Stimulated activated CD4-positive, alpha-beta T cell treated with anti-CD3 and anti-CD28 coated beads, Interleukin-2, amount 100 ng/mL, for 4 hours (primary cell): ENCODE measurements at regions not wholly inside any gene's neighbourhood (a gene's known extent, or its start where the extent isn't known, plus 50 kb on each side); places are given as distances from the start of the nearest gene placed in this dataset.

ENCODE experiments used
- DNase-seq: peaks from one replicate; pipeline ENCODE4 v3.0.0-alpha.2; 2020; ENCODE audit warnings: low read depth

DNA sequence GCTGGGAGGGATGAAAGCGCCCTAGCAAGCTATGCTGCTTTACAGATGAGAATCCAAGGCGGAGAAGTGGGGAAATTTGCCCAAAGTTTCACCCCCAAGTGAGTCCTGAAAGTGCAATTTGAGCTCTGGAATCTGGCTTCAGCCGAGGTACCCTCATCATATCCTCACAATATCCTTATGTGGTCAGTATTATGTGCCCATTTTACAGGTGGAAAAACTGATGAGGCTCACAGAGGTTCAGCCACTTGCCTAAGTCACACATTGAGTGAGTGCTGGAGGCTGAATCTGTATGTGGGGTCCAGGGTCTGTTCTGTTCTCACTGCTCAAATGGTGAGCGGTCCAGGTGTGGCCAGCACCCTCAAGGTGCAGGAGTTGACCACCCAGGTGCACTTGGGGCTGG, 85.3 kb downstream of the MATN1 start:
- DNase-seq, result no peak

DNA sequence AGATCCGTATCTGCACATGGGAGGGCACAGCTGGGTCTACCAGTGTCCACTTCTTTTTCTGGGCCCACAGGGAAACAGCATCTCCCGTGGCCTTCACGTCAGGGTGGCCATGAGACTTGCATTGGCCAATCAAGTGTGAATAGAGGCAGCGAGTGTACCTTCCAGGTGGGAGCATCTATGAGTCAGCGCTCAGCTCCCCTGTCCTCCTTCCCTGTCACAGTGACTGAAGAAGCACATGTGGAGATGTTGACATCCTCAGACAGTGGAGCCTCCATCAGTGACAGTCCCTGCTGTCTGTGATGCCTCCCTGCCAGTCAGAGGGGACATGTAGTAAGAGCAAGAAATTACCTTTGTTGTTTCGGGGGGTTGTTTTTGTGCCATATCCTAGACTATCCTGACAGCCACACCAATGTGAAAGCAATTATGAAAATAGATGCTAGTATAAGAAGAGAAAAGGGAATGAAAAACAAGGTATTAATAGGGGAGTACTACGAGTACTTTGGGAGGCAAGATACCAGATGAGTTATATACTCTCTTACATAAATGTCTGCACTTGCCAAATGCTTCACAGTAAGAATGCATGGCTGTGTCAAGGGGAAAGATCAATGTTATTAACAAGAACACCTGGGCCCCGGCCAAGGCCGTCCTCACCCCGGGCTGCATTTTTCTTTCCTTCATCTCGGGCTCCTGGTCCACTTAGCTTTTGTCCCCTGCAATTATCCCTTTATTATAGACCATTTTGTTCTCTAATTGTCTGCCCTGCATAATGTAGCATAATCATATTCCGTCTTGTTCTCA, 86.0 kb downstream of the MATN1 start:
- no peak for DNase-seq

DNA sequence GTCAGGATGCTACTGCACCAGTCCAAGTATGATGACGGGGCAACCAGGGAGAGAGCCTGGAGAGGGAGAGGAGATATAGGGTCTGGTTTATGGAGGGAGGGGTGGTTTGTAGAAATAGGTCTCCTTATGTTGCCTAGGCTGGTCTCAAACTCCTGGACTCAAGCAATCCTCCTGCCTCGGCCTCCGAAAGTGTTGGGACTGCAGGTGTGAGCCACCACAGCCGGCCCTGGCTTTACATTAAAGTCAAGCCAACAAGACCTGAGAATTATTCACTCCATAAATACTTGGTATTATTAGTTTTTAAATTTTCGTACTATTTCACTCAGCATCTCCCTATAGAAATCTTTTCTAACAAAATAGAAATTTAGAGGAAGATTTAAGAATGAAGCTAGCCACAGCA, 86.8 kb downstream of the MATN1 start:
- DNase-seq, result no peak

DNA sequence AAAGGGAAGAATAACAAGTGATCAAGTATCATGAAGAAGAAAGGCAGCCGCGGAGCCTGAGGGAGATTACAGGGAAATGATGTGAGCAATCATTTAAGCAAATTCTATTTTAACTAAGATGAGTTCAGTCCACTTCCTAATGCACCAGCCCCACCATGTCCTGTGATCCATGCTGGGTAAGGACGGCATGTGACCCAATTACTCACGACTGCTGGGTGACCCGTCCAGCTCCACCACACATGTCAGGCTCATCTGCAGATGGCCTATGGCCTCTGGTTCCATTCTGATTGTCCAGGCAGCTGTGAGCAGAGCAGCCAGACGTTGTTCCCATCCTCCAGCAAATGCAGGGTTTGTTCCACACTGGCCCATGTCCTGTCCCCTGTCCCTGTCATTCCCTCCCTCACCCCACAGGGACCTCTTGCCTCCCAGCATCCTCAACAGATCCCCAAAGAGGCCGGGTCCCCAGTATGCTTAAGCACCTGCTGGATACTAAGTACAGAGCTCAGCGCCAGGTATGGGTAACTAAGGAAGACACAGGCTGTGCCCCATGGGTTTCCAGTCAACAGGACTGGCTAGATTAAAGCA, 87.9 kb downstream of the MATN1 start:
- DNase-seq, result no peak

DNA sequence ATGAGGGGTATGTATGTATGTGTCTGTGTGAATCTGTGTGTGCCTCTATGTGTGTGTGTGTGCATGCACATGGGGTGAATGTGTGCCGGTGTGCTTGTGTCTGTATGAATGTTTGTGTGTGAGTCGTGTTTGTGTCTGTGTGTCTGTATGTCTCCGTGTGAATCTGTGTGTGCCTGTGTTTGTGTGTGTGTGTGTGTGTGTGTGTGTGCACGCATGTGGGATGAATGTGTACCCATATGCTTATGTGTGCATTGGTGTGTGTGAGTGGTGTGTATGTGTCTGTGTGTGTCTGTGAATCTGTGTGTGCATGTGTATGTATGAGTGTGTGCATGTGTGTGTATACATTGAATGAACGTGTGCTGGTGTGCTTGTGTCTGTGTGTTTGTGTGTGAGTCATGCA, 88.9 kb downstream of the MATN1 start:
- no peak for DNase-seq

DNA sequence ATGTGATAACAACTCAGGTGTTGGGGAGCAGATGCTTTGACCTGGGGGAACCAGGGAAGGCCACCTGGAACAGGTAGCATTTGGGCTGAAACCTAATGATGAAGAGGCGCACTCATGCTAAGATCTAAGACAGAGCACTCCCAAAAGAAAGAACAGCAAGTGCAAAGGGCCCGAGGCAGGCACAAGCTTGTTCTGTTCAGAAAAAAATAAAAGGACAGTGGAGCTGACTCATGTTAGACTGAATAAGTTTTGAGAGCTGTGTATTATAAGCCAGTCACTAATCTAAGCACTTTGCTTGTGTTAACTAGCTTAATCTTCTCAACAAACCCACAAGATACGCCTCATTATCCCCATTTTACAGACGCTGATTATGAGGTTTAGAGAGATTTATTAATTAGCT, 90.1 kb downstream of the MATN1 start:
- no peak for DNase-seq

DNA sequence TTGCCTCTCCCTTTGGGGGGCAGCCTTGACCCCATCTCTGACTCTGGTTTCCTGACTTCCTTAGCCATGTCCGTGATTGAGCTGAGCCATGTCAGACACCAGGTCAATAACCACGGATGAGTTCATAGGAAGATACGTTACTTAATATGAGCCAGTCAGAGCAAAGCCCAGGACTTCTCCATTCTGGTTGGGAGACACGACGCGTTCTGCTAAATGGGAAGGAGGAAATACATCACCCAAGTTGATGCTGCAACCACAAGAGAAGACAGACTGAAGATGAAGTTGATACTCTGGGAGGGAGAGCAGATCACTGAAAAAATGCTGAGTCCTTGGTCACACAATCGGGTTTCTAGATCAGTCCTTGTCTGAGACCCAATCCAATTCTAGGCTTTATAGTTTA, 90.9 kb downstream of the MATN1 start:
- no peak for DNase-seq

DNA sequence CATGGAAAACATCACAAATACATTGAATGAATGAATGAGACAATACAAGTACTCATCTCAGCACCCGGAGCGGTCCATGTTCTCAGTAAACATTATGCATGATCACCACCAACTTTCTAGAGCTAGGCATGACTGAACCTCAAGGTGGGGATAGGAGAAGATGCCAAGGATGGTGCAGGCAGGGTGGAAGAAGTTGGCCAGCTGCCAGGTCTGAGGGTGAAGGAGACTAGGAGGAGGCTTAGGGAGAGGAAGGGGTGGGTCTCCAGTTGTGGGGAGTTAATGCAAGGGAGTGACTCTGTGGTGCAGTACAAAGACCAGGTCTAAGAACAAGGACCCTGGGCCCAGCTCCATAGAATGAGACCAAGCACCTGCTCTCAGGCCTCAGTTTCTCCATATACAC, 91.7 kb downstream of the MATN1 start:
- no peak for DNase-seq

DNA sequence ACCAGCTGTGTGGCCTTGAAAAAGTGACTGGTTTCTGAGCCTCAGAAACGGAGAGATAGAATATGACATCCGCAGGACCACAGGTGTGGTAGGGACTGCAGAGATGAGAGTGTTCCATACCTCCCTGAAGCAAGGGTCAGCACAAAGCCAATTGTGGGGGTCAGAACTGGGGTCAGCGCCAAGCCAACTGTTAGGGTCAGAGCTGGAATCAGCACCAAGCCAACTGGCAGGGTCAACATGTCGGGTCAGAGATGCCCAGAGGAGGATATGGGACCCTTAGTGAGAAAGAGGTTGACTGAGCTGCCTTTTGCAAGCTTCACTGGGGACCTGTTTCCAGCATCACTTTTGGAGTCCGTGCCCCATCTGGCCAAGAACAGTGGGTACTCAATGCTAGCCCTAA, 93.9 kb downstream of the MATN1 start:
- DNase-seq, result no peak

DNA sequence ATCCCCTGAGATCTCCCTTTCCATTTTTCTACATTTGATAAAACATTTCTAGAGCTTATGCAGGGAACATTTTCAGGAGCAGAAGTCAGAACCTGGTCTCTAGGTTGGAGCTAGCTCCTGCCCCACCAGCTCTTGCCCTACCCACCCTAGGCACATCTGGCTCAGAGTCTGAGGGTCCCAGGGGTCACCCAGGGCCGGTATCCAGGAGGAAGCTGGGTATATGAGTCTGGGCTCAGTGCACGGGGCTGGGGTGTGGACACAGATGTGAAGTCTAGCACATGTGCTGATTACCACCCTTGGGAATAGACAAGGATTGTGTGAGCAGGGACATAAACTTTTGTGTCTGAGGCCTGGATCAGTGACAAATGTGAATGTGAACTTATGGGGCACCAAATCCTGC, 95.4 kb downstream of the MATN1 start:
- DNase-seq, result no peak

DNA sequence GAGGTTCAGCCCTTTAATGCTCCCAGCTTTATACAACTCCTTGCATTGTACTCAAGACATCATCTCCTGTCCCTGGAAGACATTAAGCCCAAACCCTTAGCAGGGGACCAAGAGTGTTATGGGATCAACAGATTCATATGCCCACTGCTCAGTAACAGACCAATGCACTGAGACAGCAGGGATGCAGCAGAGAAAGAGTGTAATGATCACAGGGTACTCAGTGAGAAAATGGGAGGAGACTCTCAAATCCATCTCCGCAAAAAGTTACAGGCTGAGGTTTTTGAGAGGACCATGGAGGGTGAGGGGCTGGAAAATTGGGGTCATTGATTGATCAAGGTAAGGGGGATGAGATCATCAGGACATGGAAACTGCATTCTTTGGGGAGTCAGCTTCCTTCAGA, 96.2 kb downstream of the MATN1 start:
- DNase-seq, result no peak

DNA sequence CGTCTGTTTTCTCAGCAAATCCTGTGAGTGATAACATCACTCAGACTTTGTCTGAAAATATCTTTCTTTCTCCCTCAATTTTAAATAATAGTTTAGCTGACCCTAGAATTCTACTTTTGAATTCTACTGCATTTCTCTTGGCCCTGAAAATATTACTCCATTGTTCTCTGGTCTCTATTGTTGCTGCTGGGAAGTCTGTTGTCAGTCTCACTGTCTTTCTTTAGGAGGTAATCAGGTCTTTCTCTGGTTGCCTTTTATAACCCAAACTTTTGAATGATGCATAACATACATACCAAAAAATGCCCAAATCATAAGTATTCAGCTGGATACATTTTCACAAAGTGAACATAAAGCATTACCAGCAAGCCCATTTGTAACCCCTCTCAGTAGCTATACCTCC, 100.0 kb downstream of the MATN1 start:
- DNase-seq, result no peak

DNA sequence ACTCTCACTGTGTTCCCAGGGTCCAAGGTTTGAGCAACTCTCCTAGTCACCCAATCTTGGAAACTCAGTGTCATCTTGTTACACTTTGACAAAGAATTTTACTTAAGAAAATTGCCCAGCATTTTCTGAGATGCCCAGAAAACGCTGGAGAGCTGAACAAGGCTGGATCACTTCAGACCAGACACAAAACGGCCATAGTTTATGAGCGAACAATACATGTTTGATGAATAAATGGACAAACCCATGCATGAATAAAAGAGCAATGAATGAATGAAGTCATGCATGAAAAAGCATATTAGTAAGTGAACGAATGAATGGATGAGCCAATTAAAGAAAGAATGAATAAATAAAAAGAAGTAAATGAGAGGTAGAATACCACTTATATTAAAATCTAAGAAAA, 103.8 kb downstream of the MATN1 start:
- DNase-seq, result no peak

DNA sequence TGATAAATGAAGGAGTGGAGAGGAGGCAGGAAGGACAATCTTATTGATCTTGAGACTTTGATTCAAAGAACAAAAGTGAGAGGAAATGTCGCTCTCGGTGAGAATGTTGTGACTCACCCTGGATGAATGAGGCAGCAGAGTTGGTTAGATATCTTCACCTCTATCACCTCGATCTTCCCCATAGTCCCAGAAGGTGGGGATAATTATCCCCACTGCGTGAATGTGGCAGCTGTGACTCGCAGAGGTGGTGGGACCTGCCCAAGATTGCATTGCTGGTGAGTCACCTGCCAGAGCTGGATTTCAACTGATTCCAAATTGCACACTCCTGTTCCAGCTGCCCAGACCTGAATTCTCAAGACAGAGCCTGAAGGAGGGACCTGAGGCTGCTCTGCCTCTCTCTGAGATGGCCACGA, 105.0 kb downstream of the MATN1 start:
- DNase-seq, result no peak

DNA sequence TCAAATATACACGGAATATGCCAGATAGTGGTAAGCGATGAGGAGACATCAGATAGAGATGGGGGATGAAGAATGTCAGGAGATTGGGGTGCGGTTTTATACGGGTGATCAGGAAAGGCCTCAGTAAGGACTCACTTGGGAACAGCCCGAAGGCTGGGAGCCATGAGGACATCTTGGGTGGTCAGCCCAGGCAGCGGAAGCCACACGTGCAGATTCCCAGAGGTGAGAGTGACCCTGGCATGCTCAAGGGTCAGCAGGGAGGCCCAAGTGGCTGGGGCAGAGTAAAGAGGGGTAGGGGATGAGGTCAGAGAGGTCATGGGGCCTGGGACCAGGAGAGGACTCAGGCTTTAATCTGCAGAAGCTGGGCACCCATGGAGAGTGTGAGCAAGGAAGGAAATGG, 106.6 kb downstream of the MATN1 start:
- no peak for DNase-seq

DNA sequence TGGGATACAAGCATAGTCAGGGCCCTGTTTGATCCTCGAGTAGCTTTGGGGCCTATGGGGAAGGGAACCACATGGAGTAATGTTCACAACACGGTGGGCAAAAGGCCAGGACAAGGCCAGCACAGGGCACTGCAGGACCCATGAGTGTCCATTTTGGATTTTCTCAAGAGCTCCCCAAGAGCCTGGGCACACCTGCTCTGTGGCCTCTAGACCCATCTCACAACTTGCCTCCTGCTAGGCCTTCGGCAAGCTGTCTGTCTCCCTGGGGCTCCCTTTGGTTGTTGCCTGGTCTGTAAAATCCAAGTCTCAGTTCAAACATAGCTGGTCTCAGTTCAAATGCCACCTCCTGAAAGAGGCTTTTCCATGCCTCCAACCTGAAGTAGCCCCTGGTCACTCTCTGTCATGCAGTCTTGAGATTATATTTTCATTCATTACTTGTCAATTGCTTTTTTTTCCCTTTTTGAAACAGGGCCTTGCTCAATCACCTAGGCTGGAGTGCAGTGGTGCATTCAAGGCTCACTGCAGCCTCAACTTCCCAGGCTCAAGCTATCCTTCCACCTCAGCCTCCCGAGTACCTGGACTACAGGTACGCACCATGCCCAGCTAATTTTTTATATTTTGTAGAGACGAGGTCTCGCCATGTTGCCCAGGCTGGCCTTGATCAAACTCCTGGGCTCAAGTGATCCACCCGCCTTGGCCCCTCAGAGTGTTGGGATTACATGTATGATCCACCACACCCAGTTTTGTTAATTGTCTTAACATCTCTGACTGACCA, 107.4 kb downstream of the MATN1 start:
- DNase-seq, result no peak

DNA sequence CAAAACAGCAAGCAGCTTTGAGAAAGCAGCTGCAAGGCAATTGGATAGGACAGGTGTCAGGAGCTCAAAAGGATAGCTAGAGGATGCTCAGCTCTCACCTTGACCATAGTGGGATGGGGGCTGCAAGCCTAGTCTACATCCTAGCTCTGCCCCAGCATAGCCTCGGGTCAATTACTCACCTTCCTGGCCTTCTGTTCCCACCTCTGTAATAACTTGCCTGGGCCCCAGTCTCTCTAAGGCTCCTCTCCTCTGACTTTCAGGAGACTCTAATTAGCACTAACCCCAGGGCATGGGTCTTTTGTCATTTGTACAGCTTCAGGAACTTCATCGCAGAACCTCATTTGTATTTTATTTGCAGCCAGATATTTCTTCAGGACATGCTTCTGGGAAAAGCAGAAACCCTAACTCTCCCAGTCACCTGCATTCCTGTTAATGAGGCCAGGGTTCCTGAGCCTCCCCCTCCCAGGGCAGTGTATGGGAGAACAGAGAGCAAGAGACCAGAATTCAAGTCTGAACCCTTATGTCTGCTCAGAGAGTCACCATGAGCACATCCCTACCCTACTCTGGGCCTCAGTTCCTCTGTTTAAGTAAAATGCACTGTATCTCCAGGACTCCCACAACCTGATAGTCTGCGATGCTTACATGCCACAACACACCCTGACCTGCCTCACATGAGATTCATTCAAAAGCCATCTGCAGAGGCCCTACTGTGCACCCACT, 108.1 kb downstream of the MATN1 start:
- no peak for DNase-seq

DNA sequence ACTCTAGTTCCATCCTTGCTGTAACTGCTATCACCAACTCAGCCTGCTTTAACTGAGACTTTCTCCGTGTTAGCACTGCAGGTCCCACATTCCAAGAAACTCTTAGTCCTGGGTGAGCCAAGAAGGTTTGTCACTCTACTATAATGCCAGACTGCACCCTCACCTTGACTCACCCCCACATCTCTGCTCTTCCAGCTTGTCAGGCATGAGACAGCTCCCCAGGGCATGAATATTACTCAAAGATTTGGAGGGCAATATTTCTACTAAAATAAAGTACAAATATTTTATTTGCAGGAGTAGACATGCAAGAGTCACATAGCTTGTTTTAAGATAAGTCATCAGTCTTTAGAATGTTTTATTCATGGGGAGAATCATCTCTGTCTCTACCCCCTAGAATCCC, 110.2 kb downstream of the MATN1 start:
- no peak for DNase-seq

DNA sequence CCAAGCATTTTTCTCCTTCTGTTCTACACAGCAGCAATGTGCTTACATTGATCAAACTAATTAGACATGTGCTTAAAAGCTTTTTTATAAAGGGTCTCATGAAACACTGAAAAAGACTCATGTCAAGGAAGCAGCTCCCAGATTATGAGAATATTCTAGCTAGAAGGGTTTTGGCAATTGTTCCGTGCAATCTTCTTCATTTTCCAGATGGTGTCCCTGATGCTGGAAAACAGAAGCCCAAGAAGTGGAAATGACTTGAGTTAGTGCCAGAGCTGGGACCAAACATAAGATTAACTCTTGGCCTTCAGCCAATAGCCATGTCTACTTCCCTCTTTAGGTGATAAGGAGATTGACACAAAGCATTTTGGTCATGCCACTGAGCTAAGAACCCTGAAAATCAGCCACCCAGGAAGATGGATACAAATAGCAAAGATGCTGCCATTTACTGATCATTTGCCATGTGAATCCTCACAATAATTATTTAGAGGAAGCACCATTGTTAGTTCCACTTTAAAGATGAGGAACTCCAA, 110.8 kb downstream of the MATN1 start:
- DNase-seq, result no peak

DNA sequence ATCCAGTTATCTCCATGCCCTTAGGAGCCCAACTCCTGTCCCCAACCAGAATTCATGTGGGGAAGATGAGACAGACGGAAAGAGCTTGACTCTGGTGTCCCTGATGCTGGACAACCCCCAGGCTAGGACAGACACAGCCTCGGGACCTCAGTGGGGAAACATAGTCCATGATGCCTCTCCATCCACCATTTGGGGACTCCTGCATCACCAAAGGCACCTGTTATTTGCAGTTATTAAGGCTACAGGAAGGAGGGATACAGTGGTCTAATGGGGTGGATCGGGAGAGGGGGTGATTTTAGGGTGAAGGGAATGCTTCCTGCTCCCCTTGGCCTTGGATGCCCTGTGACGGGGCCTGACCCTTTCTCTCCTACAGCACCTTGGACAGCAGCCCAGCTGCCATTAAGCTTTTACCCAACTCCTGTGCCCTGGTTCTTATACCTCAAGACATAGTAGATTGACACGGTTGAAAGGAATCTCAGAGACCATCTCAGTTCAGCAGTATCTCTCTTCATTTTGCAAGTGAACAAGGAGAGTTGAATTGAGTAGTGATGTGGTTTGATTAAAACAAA, 111.6 kb downstream of the MATN1 start:
- no peak for DNase-seq

DNA sequence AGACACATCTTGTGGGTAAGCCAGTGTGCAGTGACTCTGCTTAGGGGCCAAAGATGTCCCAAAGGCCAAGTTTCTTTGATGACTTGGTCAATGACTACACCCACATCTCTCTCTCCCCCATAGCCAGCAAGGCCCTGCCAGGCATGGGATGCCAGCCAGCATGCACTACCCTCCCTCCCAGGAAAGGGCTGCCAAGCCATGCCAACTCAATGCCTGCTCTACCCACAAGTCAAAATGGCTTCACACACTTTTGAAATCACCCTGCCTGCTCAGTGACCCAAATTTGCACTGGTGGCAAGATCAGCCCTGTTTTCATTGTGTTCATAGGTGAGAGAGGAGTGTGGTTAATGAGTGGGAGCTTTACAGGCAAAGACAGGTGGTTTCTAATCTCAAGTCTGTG, 112.5 kb downstream of the MATN1 start:
- DNase-seq, result no peak

DNA sequence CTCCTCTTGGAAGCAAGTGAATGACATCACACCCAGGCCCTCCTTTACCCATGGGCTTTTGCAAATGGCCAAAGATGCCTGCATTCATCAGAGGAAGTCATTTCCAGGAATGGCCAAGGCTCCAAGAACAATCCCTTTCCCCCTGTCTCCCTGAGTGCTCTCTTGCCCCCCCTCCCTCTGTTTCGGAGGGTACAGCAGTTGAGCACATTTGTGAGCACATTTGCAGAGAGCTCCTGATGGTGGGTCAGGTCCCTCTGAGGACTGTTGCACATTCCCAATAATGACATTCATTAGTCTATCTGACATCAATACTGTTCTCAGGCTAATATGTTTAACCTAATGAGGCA, 113.4 kb downstream of the MATN1 start:
- DNase-seq, result no peak
